D721Med (cell line): ENCODE measurements at regions not wholly inside any gene's neighbourhood (a gene's known extent, or its start where the extent isn't known, plus 50 kb on each side); places are given as distances from the start of the nearest gene placed in this dataset.

Experiments used
- DNase-seq: peaks from one replicate; pipeline ENCODE4 v3.0.0; 2011; ENCODE audit warnings: low spot score; ENCODE audit not compliant: insufficient read length
- FAIRE-seq: peaks from 2 replicates; lab custom pipeline; 2011; peaks lifted over from hg19 to GRCh38; lab: Jason Lieb, UNC
- CTCF ChIP-seq: IDR thresholded peaks from 2 replicates; pipeline ENCODE4 v1.5.1; 2012; ENCODE audit warnings: mild to moderate bottlenecking, control low read depth; ENCODE audit not compliant: insufficient read depth; ENCODE audit errors: missing control alignments

GRCh38 chr6:14658886-14659561 is 541.5 kb downstream of the CD83 start:
- no peak for TF ChIP-seq CTCF
- no peak for DNase-seq
- no peak for FAIRE-seq

- DNase-seq = no peak
- no peak for TF ChIP-seq CTCF
- FAIRE-seq = no peak
Observed at GRCh38 chr6:14659841-14660240, 542.3 kb downstream of the CD83 start.

GRCh38 chr6:14660806-14661579 is 543.4 kb downstream of the CD83 start:
- no peak for TF ChIP-seq CTCF
- FAIRE-seq = no peak
- no peak for DNase-seq

- DNase-seq = no peak
Observed at GRCh38 chr6:14661691-14662090, 544.1 kb downstream of the CD83 start.

GRCh38 chr6:14664112-14664601 is 546.6 kb downstream of the CD83 start:
- FAIRE-seq = no peak
- no peak for DNase-seq
- TF ChIP-seq CTCF = no peak

More at GRCh38 chr6:14661691-14662090, 544.1 kb downstream of the CD83 start:
- no peak for FAIRE-seq
- no peak for TF ChIP-seq CTCF

- no peak for TF ChIP-seq CTCF
- FAIRE-seq (no peak), DNase-seq (no peak)
Observed at GRCh38 chr6:14664621-14665315, 547.2 kb downstream of the CD83 start.
